ENCODE measurements at regions not wholly inside any gene's neighbourhood (a gene's known extent, or its start where the extent isn't known, plus 50 kb on each side); places are given as distances from the start of the nearest gene placed in this dataset.

GRCh38 chr12:46711756-46712155 is 114.0 kb downstream of the SLC38A4 start:
- no peak overlapping the region for H3K27ac ChIP-seq (ENCODE audit: low read depth in 1 of 2, low read length in 1 of 2)
- no peak for ATAC-seq (ENCODE audit: insufficient read depth, low FRiP score)
- 77% methylated on average over 3 of the region's 3 CpGs for WGBS, 2 donors

GRCh38 chr12:46710125-46710743 is 115.6 kb downstream of the SLC38A4 start:
- no peaks in the 10 kb centered on the region for H3K36me3 ChIP-seq (ENCODE audit: control insufficient read depth in 4 of 4, insufficient read depth in 4 of 4, low read length in 4 of 4)
- no peak overlapping the region for H3K27ac ChIP-seq (ENCODE audit: low read depth in 1 of 2, low read length in 1 of 2)
- H3K4me1 ChIP-seq (ENCODE audit: control insufficient read depth in 5 of 5, insufficient read depth in 5 of 5, low read length in 5 of 5) = no peaks in the 10 kb centered on the region
- no peaks in the 10 kb centered on the region for H3K9me3 ChIP-seq (ENCODE audit: control insufficient read depth in 4 of 4, insufficient read depth in 3 of 4, low read length in 3 of 4)
- no peaks in the 10 kb centered on the region for H3K27me3 ChIP-seq (ENCODE audit: control insufficient read depth in 3 of 3, insufficient read depth in 3 of 3, low read length in 2 of 3)
- 94 to 95% methylated on average over 9 of the region's 9 CpGs for WGBS, 2 donors
- H3K9ac ChIP-seq (ENCODE audit: insufficient read depth in 1 of 2, low read length in 2 of 2) = no peak overlapping the region
- no peak for TF ChIP-seq CTCF (IDR thresholded peaks at IDR 0.05; ENCODE audit: control extremely low read depth, extremely low read depth)
- ATAC-seq (ENCODE audit: insufficient read depth, low FRiP score) = no peak
- DNase-seq = no peak
- H3K4me3 ChIP-seq = no peak overlapping the region

More at GRCh38 chr12:46711756-46712155, 114.0 kb downstream of the SLC38A4 start:
- H3K9ac ChIP-seq (ENCODE audit: insufficient read depth in 1 of 2, low read length in 2 of 2) = no peak overlapping the region
- no peaks in the 10 kb centered on the region for H3K4me1 ChIP-seq (ENCODE audit: control insufficient read depth in 5 of 5, insufficient read depth in 5 of 5, low read length in 5 of 5)
- H3K27me3 ChIP-seq (ENCODE audit: control insufficient read depth in 3 of 3, insufficient read depth in 3 of 3, low read length in 2 of 3) = no peaks in the 10 kb centered on the region
- H3K4me3 ChIP-seq = no peak overlapping the region
- peak in 1 of 3 donors; percentile 1 for DNase-seq
- no peaks in the 10 kb centered on the region for H3K9me3 ChIP-seq (ENCODE audit: control insufficient read depth in 4 of 4, insufficient read depth in 3 of 4, low read length in 3 of 4)
- no peak for TF ChIP-seq CTCF (IDR thresholded peaks at IDR 0.05; ENCODE audit: control extremely low read depth, extremely low read depth)
- no peaks in the 10 kb centered on the region for H3K36me3 ChIP-seq (ENCODE audit: control insufficient read depth in 4 of 4, insufficient read depth in 4 of 4, low read length in 4 of 4)

GRCh38 chr12:46702581-46703344 is 123.0 kb downstream of the SLC38A4 start:
- Histone ChIP-seq H3K27ac (ENCODE audit: low read depth in 1 of 2, low read length in 1 of 2) (no peak overlapping the region), H3K4me3 (no peak overlapping the region), H3K27me3 (ENCODE audit: control insufficient read depth in 3 of 3, insufficient read depth in 3 of 3, low read length in 2 of 3) (no peaks in the 10 kb centered on the region), H3K9me3 (ENCODE audit: control insufficient read depth in 4 of 4, insufficient read depth in 3 of 4, low read length in 3 of 4) (peaks cover 0 to 8% (median 1%) of the 10 kb centered on the region in 4 donors), H3K4me1 (ENCODE audit: control insufficient read depth in 5 of 5, insufficient read depth in 5 of 5, low read length in 5 of 5) (no peaks in the 10 kb centered on the region), H3K9ac (ENCODE audit: insufficient read depth in 1 of 2, low read length in 2 of 2) (no peak overlapping the region), H3K36me3 (ENCODE audit: control insufficient read depth in 4 of 4, insufficient read depth in 4 of 4, low read length in 4 of 4) (no peaks in the 10 kb centered on the region)
- ATAC-seq (ENCODE audit: insufficient read depth, low FRiP score) (no peak), DNase-seq (peak in 2 of 3 donors; percentile 6 to 20)
- 79 to 85% methylated on average over 9 of the region's 9 CpGs for WGBS, 2 donors
- TF ChIP-seq CTCF (IDR thresholded peaks at IDR 0.05; ENCODE audit: control extremely low read depth, extremely low read depth) = no peak
